ENCODE measurements at regions not wholly inside any gene's neighbourhood (a gene's known extent, or its start where the extent isn't known, plus 50 kb on each side); places are given as distances from the start of the nearest gene placed in this dataset.
"Not testable (repeated sequence)": the region's sequence is repeated elsewhere in the genome, so short reads cannot be mapped to it uniquely, and the experiment has no call there.

- TF ChIP-seq CTCF (IDR thresholded peaks at IDR 0.05; ENCODE audit: low read depth, low read length, missing input control) (no peak), NR2F2 (IDR thresholded peaks at IDR 0.05) (no peak), SP1 (IDR thresholded peaks at IDR 0.05) (no peak), HNF4G (IDR thresholded peaks at IDR 0.05) (no peak)
Observed at GRCh38 chr12:25800101-25800500, 158.4 kb upstream of the RASSF8 start (continued).

GRCh38 chr12:25801734-25802133 lies 156.7 kb upstream of the RASSF8 start:
- Histone ChIP-seq H3K9ac (ENCODE audit: low read depth in 1 of 2, low read length in 2 of 2) (no peak overlapping the region), H3K36me3 (ENCODE audit: control insufficient read depth in 4 of 4, insufficient read depth in 3 of 4, low read depth in 1 of 4, low read length in 3 of 4) (no peaks in the 10 kb centered on the region), H3K4me3 (ENCODE audit: low read depth in 1 of 3, low read length in 3 of 3) (no peak overlapping the region), H3K4me1 (ENCODE audit: control insufficient read depth in 4 of 4, insufficient read depth in 4 of 4, low read length in 3 of 4) (no peaks in the 10 kb centered on the region), H3K27me3 (ENCODE audit: control insufficient read depth in 4 of 4, insufficient read depth in 4 of 4, low read length in 3 of 4) (no peaks in the 10 kb centered on the region), H3K9me3 (ENCODE audit: control insufficient read depth in 4 of 4, low read length in 3 of 4) (no peaks in the 10 kb centered on the region), H3K27ac (ENCODE audit: low read depth in 1 of 2, low read length in 2 of 2) (no peak overlapping the region)
- DNase-seq (ENCODE audit: low spot score): no peak
- 75% methylated on average over 1 of the region's 1 CpG for WGBS
- TF ChIP-seq MAX (IDR thresholded peaks at IDR 0.05): no peak
- TF ChIP-seq YY1 (IDR thresholded peaks at IDR 0.05): no peak
- TF ChIP-seq SP1 (IDR thresholded peaks at IDR 0.05): no peak

GRCh38 chr12:25802143-25802542 lies 156.3 kb upstream of the RASSF8 start:
- TF ChIP-seq TAF1 (conservative IDR thresholded peaks at IDR 0.05) (no peak), REST (IDR thresholded peaks at IDR 0.05) (no peak), FOXA2 (IDR thresholded peaks at IDR 0.05) (no peak), GABPA (IDR thresholded peaks at IDR 0.05 in 1 of 2, conservative IDR thresholded peaks at IDR 0.05 in 1 of 2) (no peak), CTCF (IDR thresholded peaks at IDR 0.05; ENCODE audit: low read depth, low read length, missing input control) (no peak), ZBTB33 (IDR thresholded peaks at IDR 0.05) (no peak)
- H3K4me1 ChIP-seq (ENCODE audit: control insufficient read depth in 4 of 4, insufficient read depth in 4 of 4, low read length in 3 of 4): no peaks in the 10 kb centered on the region
- no peak overlapping the region for H3K27ac ChIP-seq (ENCODE audit: low read depth in 1 of 2, low read length in 2 of 2)
- no peak overlapping the region for H3K9ac ChIP-seq (ENCODE audit: low read depth in 1 of 2, low read length in 2 of 2)
- H3K36me3 ChIP-seq (ENCODE audit: control insufficient read depth in 4 of 4, insufficient read depth in 3 of 4, low read depth in 1 of 4, low read length in 3 of 4): no peaks in the 10 kb centered on the region
- DNase-seq (ENCODE audit: low spot score): no peak
- H3K4me3 ChIP-seq (ENCODE audit: low read depth in 1 of 3, low read length in 3 of 3): no peak overlapping the region
- no peaks in the 10 kb centered on the region for H3K9me3 ChIP-seq (ENCODE audit: control insufficient read depth in 4 of 4, low read length in 3 of 4)
- H3K27me3 ChIP-seq (ENCODE audit: control insufficient read depth in 4 of 4, insufficient read depth in 4 of 4, low read length in 3 of 4): no peaks in the 10 kb centered on the region

- DNase-seq (ENCODE audit: low spot score); H3K9ac ChIP-seq (ENCODE audit: low read depth in 1 of 2, low read length in 2 of 2); H3K9me3 ChIP-seq (ENCODE audit: control insufficient read depth in 4 of 4, low read length in 3 of 4); H3K27me3 ChIP-seq (ENCODE audit: control insufficient read depth in 4 of 4, insufficient read depth in 4 of 4, low read length in 3 of 4); H3K27ac ChIP-seq (ENCODE audit: low read depth in 1 of 2, low read length in 2 of 2); H3K4me1 ChIP-seq (ENCODE audit: control insufficient read depth in 4 of 4, insufficient read depth in 4 of 4, low read length in 3 of 4); H3K4me3 ChIP-seq (ENCODE audit: low read depth in 1 of 3, low read length in 3 of 3); H3K36me3 ChIP-seq (ENCODE audit: control insufficient read depth in 4 of 4, insufficient read depth in 3 of 4, low read depth in 1 of 4, low read length in 3 of 4): not testable (repeated sequence)
- 92% methylated on average over 13 of the region's 13 CpGs for WGBS
Observed at GRCh38 chr12:25803029-25803664, 155.3 kb upstream of the RASSF8 start.

GRCh38 chr12:25804286-25804685 lies 154.2 kb upstream of the RASSF8 start:
- DNase-seq (ENCODE audit: low spot score); H3K9ac ChIP-seq (ENCODE audit: low read depth in 1 of 2, low read length in 2 of 2): not testable (repeated sequence)
- WGBS: 72% methylated on average over 4 of the region's 4 CpGs

More at GRCh38 chr12:25804286-25804685, 154.2 kb upstream of the RASSF8 start:
- H3K27ac ChIP-seq (ENCODE audit: low read depth in 1 of 2, low read length in 2 of 2); H3K4me1 ChIP-seq (ENCODE audit: control insufficient read depth in 4 of 4, insufficient read depth in 4 of 4, low read length in 3 of 4); H3K9me3 ChIP-seq (ENCODE audit: control insufficient read depth in 4 of 4, low read length in 3 of 4); H3K4me3 ChIP-seq (ENCODE audit: low read depth in 1 of 3, low read length in 3 of 3); H3K36me3 ChIP-seq (ENCODE audit: control insufficient read depth in 4 of 4, insufficient read depth in 3 of 4, low read depth in 1 of 4, low read length in 3 of 4); H3K27me3 ChIP-seq (ENCODE audit: control insufficient read depth in 4 of 4, insufficient read depth in 4 of 4, low read length in 3 of 4): not testable (repeated sequence)

Measured in liver (tissue), 8 donors.